OCI-LY7 (cell line): ENCODE measurements at regions not wholly inside any gene's neighbourhood (a gene's known extent, or its start where the extent isn't known, plus 50 kb on each side); places are given as distances from the start of the nearest gene placed in this dataset.

Experiments
- CTCF ChIP-seq: fragments of 200-600 bp; sonication (generic); conservative IDR thresholded peaks from 2 replicates; pipeline ENCODE4 v1.5.1; 2014; ENCODE audit warnings: mild to moderate bottlenecking, antibody characterized with exemption, low read length, moderate library complexity, mixed read lengths
- EZH2phosphoT487 ChIP-seq: fragments of 200-600 bp; sonication (generic); IDR thresholded peaks from 2 replicates; pipeline ENCODE4 v1.6.1; 2018; ENCODE audit warnings: low read depth, borderline replicate concordance, mild to moderate bottlenecking, mixed run types, antibody characterized with exemption, low read length, moderate library complexity, mixed read lengths

GRCh38 chr3:180528843-180529242 is 73.1 kb upstream of the TTC14 start:
- TF ChIP-seq CTCF, result no peak
- no peak for TF ChIP-seq EZH2phosphoT487
